ENCODE measurements at regions not wholly inside any gene's neighbourhood (a gene's known extent, or its start where the extent isn't known, plus 50 kb on each side); places are given as distances from the start of the nearest gene placed in this dataset.

- no peak for TF ChIP-seq POLR2A (IDR thresholded peaks at IDR 0.05)
- TF ChIP-seq CTCF (IDR thresholded peaks at IDR 0.05): no peak
- no peak for TF ChIP-seq POLR2AphosphoS5 (IDR thresholded peaks at IDR 0.05)
These were observed 84.4 kb downstream of the ANKRD60 start for GRCh38 chr20:58144096-58144495.
